K562 (cell line): ENCODE measurements at regions not wholly inside any gene's neighbourhood (a gene's known extent, or its start where the extent isn't known, plus 50 kb on each side); places are given as distances from the start of the nearest gene placed in this dataset.

Experiments used
- ATAC-seq: fragments of 200-7000 bp; cut with Tn5 transposase; 3 replicates; pipeline ENCODE4 v1.9.1; 2020; ENCODE audit warnings: moderate library complexity
- BruUV-seq: library from RNA; stranded (reverse); fragments of 400-500 nt; replicated peaks from 2 replicates; lab custom pipeline; 2021; lab: Mats Ljungman, UMichigan
- CTCF ChIA-PET: fragments of 300-600 bp; formaldehyde crosslinking; extraction: SDS; loops from one replicate; lab custom pipeline; 2021; ENCODE audit warnings: low intra/inter-chr PET ratio; lab: Yijun Ruan, JAX
- POLR2A ChIA-PET: fragments of 300-600, 350-650 bp; sonication (Branson Sonifier 250); formaldehyde crosslinking; extraction: SDS; loops from one replicate; lab custom pipeline; 2021; ENCODE audit warnings: antibody characterized with exemption, inconsistent platforms; lab: Yijun Ruan, JAX
- DNase-seq, 4 experiments: peaks; one replicate each; pipeline versions ENCODE4 v3.0.0 to v3.0.0-alpha.2; 2011 to 2018; ENCODE audit warnings: low spot score in 3 of 4, mixed read lengths in 3 of 4; ENCODE audit errors: extremely low read depth in 1 of 4
- FAIRE-seq: peaks from 2 replicates; lab custom pipeline; 2011; peaks lifted over from hg19 to GRCh38; lab: Jason Lieb, UNC
- H2AFZ ChIP-seq: 2 replicates; pipeline ENCODE4 v1.6.0; 2011; ENCODE audit warnings: low read depth, low read length, control low read depth, inconsistent platforms
- H3K27ac ChIP-seq: fragments of 200-600 bp; 3 replicates; pipeline ENCODE4 v1.8.0; 2011; ENCODE audit warnings: low read depth, mild to moderate bottlenecking, control low read depth, inconsistent platforms, low read length, moderate library complexity, mixed read lengths; ENCODE audit errors: extremely low read depth
- H3K27me3 ChIP-seq, 2 experiments: fragments of 300-600 bp in 1 of 2; 2 replicates in 1 of 2; 3 replicates in 1 of 2; pipeline versions ENCODE4 v1.6.0 to v1.8.0; 2011; ENCODE audit warnings: inconsistent platforms in 2 of 2, low read length in 2 of 2, mild to moderate bottlenecking in 1 of 2, mixed read lengths in 1 of 2, moderate library complexity in 1 of 2; ENCODE audit not compliant: control insufficient read depth in 2 of 2, insufficient read depth in 2 of 2
- H3K36me3 ChIP-seq: fragments of 300-600 bp; 3 replicates; pipeline ENCODE4 v1.8.0; 2011; ENCODE audit warnings: mild to moderate bottlenecking, low read length, inconsistent platforms; ENCODE audit not compliant: control insufficient read depth, insufficient read depth
- H3K4me1 ChIP-seq, 2 experiments: fragments of 200-600 bp in 1 of 2; replicated peaks in 1 of 2; 2 replicates in 1 of 2; 3 replicates in 1 of 2; pipeline versions ENCODE4 v1.5.1 to v1.8.0; 2011; ENCODE audit warnings: inconsistent platforms in 2 of 2, low read length in 2 of 2, mild to moderate bottlenecking in 1 of 2, mixed read lengths in 1 of 2, moderate library complexity in 1 of 2; ENCODE audit not compliant: control insufficient read depth in 2 of 2, insufficient read depth in 2 of 2
- H3K4me2 ChIP-seq: 2 replicates; pipeline ENCODE4 v1.6.1; 2011; ENCODE audit warnings: low read length, control low read depth, inconsistent platforms, mixed read lengths; ENCODE audit not compliant: insufficient read depth
- H3K4me3 ChIP-seq: fragments of 200-600 bp; sonication (generic), shearing (Covaris generic); 2 replicates; pipeline ENCODE4 v1.5.1; 2016; ENCODE audit warnings: control low read depth, inconsistent platforms
- H3K79me2 ChIP-seq: fragments of 200-600 bp; 3 replicates; pipeline ENCODE4 v1.8.0; 2011; ENCODE audit warnings: low read length, inconsistent platforms; ENCODE audit not compliant: control insufficient read depth, insufficient read depth
- H3K9ac ChIP-seq, 2 experiments: 2 replicates each; pipeline versions ENCODE4 v1.6.0 to v1.6.1; 2011; ENCODE audit warnings: low read depth in 2 of 2, low read length in 2 of 2, control low read depth in 1 of 2, inconsistent platforms in 1 of 2, mild to moderate bottlenecking in 1 of 2, mixed read lengths in 1 of 2; ENCODE audit not compliant: insufficient read depth in 1 of 2
- H3K9me1 ChIP-seq: one replicate; pipeline ENCODE4 v1.6.0; 2011; ENCODE audit warnings: inconsistent platforms, mild to moderate bottlenecking, low read length, moderate library complexity; ENCODE audit not compliant: control insufficient read depth, insufficient read depth
- H3K9me3 ChIP-seq: replicated peaks from 2 replicates; pipeline ENCODE4 v1.5.1; 2011; ENCODE audit warnings: low read depth, low read length, inconsistent platforms; ENCODE audit not compliant: control insufficient read depth, insufficient read depth
- H4K20me1 ChIP-seq: replicated peaks from 2 replicates; pipeline ENCODE4 v1.6.1; 2011; ENCODE audit warnings: low read length, inconsistent platforms, mixed read lengths; ENCODE audit not compliant: control insufficient read depth, insufficient read depth
- CHCHD3 ChIP-seq: fragments of 250-450 bp; sonication (Bioruptor Pico); IDR thresholded peaks from 2 replicates; pipeline ENCODE4 v2.1.2; 2022; ENCODE audit warnings: mild to moderate bottlenecking
- E2F4 ChIP-seq: sonication (generic); formaldehyde crosslinking; IDR thresholded peaks from 2 replicates; pipeline ENCODE4 v1.8.0; 2022; ENCODE audit warnings: mild to moderate bottlenecking, low read depth, missing genetic modification reagents
- ELF2 ChIP-seq: fragments of 250-450 bp; sonication (Bioruptor Pico); IDR thresholded peaks from 2 replicates; pipeline ENCODE4 v1.5.0; 2021; ENCODE audit warnings: mild to moderate bottlenecking
- HDAC8 ChIP-seq: fragments of 450-650 bp; IDR thresholded peaks from 2 replicates; pipeline ENCODE4 v1.6.1; 2016; ENCODE audit warnings: mild to moderate bottlenecking, missing genetic modification characterization, moderate library complexity, missing compliant biosample characterization
- HEY1 ChIP-seq: fragments of 250-450 bp; sonication (Bioruptor Pico); IDR thresholded peaks from 2 replicates; pipeline ENCODE4 v1.5.0; 2020; ENCODE audit warnings: mild to moderate bottlenecking, moderate library complexity, borderline replicate concordance
- PCBP2 ChIP-seq: fragments of 200-400 bp; formaldehyde crosslinking; IDR thresholded peaks from 2 replicates; pipeline ENCODE4 v1.6.1; 2018; ENCODE audit warnings: low read length, low read depth, mild to moderate bottlenecking, moderate library complexity; ENCODE audit not compliant: poor library complexity, severe bottlenecking
- PPARD ChIP-seq: fragments of 250-450 bp; sonication (Bioruptor Pico); IDR thresholded peaks from 2 replicates; pipeline ENCODE4 v1.8.0; 2022; ENCODE audit warnings: inconsistent platforms, mild to moderate bottlenecking, moderate library complexity
- SUPT5H ChIP-seq: fragments of 450-650 bp; IDR thresholded peaks from 2 replicates; pipeline ENCODE4 v1.6.1; 2016
- ZBTB34 ChIP-seq: fragments of 250-450 bp; sonication (Bioruptor Pico); IDR thresholded peaks from 2 replicates; pipeline ENCODE4 v1.8.0; 2021; ENCODE audit warnings: mild to moderate bottlenecking, moderate library complexity
- ZBTB8A ChIP-seq: fragments of 450-650 bp; IDR thresholded peaks from 2 replicates; pipeline ENCODE4 v1.6.1; 2018; ENCODE audit warnings: mild to moderate bottlenecking, moderate library complexity; ENCODE audit not compliant: partially characterized antibody
- ZKSCAN1 ChIP-seq: fragments of 150-350 bp; IDR thresholded peaks from 2 replicates; pipeline ENCODE4 v1.6.1; 2016; ENCODE audit warnings: low read depth, low read length
- ZNF121 ChIP-seq: sonication (generic); formaldehyde crosslinking; conservative IDR thresholded peaks from 2 replicates; pipeline ENCODE4 v1.8.0; 2022; ENCODE audit warnings: missing genetic modification reagents
- ZNF23 ChIP-seq: fragments of 250-450 bp; sonication (Bioruptor Pico); IDR thresholded peaks from 2 replicates; pipeline ENCODE4 v1.4.0; 2020; ENCODE audit warnings: mild to moderate bottlenecking
- ZNF232 ChIP-seq: sonication (generic); formaldehyde crosslinking; IDR thresholded peaks from 2 replicates; pipeline ENCODE4 v1.8.0; 2022; ENCODE audit warnings: mild to moderate bottlenecking, missing genetic modification reagents
- WGBS: fragments of 100-300 bp; shearing (Covaris generic); methylation state at CpG from one replicate; pipeline ENCODE4 v1.1.6; 2016; ENCODE audit warnings: low coverage, mixed read lengths; ENCODE audit not compliant: insufficient coverage; ENCODE audit errors: missing lambda C conversion rate; 5-methylcytosine and 5-hydroxymethylcytosine counted together
- in situ Hi-C: fragments of 300-500 bp; cut with MboI; formaldehyde crosslinking; loops from 4 replicates; pipeline ENCODE4 v1.15.0; 2018; ENCODE audit warnings: inconsistent platforms, mixed read lengths
- intact Hi-C: fragments of 100-400 bp; cut with micrococcal nuclease; formaldehyde crosslinking; loops from 2 replicates; pipeline ENCODE4 v1.14.2; 2022
- TF ChIP-seq, protein P1 (sequence below): fragments of 250-450 bp; sonication (Bioruptor Pico); IDR thresholded peaks from 2 replicates; pipeline ENCODE4 v1.8.0; 2022; ENCODE audit warnings: inconsistent platforms

- peaks cover 0 to 36% of the 10 kb centered on the region in 2 experiments; a peak in 3 of 5 replicates for H3K27me3 ChIP-seq
- BruUV-seq: no TSS peak
- no peak overlapping the region for H3K27ac ChIP-seq
- ATAC-seq (no peak), DNase-seq (no peak), FAIRE-seq (no peak)
- H4K20me1 ChIP-seq: no peaks in the 10 kb centered on the region
- H3K4me3 ChIP-seq: no peak overlapping the region
- no peaks in the 10 kb centered on the region for H3K9me3 ChIP-seq
- H2AFZ ChIP-seq: no peak overlapping the region
- TF ChIP-seq ZNF23 (no peak), HDAC8 (tag) (no peak), ZNF121 (CRISPR knock-in tag) (no peak), SUPT5H (no peak), PCBP2 (no peak), E2F4 (CRISPR knock-in tag) (no peak), ZBTB8A (no peak), ZKSCAN1 (no peak), ELF2 (CRISPR knock-in tag) (no peak), HEY1 (CRISPR knock-in tag) (no peak), CHCHD3 (no peak), ZNF232 (CRISPR knock-in tag) (no peak), PPARD (no peak), ZBTB34 (CRISPR knock-in tag) (no peak)
- TF ChIP-seq, protein P1, sequence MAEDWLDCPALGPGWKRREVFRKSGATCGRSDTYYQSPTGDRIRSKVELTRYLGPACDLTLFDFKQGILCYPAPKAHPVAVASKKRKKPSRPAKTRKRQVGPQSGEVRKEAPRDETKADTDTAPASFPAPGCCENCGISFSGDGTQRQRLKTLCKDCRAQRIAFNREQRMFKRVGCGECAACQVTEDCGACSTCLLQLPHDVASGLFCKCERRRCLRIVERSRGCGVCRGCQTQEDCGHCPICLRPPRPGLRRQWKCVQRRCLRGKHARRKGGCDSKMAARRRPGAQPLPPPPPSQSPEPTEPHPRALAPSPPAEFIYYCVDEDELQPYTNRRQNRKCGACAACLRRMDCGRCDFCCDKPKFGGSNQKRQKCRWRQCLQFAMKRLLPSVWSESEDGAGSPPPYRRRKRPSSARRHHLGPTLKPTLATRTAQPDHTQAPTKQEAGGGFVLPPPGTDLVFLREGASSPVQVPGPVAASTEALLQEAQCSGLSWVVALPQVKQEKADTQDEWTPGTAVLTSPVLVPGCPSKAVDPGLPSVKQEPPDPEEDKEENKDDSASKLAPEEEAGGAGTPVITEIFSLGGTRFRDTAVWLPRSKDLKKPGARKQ (CRISPR knock-in tag): no peak
- 0% methylated on average over 14 of the region's 15 CpGs for WGBS
- ChIA-PET POLR2A (interaction anchor here (0.7 kb wide), 1 partner anchor 319 kb away, joined by 3 read pairs; no protein-coding TSS in a partner anchor), CTCF (no interaction called here)
- no peak overlapping the region for H3K9ac ChIP-seq
- no peaks in the 10 kb centered on the region for H3K79me2 ChIP-seq
- no peak overlapping the region for H3K4me2 ChIP-seq
- no peaks in the 10 kb centered on the region for H3K36me3 ChIP-seq
- intact Hi-C loops (no loop called here), in situ Hi-C loops (no loop called here)
- peaks cover 0 to 4% of the 10 kb centered on the region in 2 experiments; a peak in 1 of 5 replicates for H3K4me1 ChIP-seq
- no peaks in the 10 kb centered on the region for H3K9me1 ChIP-seq
Observed at GRCh38 chr1:2857521-2857920, 56.0 kb upstream of the TTC34 start.
